Ascending aorta (tissue), 2 donors: ENCODE measurements at regions not wholly inside any gene's neighbourhood (a gene's known extent, or its start where the extent isn't known, plus 50 kb on each side); places are given as distances from the start of the nearest gene placed in this dataset.
A peak's percentile ranks its signal among the peaks of the same experiment; 100 is the strongest.

Source experiments
- DNase-seq, 2 donors: peaks; one replicate each; pipeline ENCODE4 v3.0.0-alpha.2; 2019; ENCODE audit warnings: low spot score in 2 of 2
- H3K27ac ChIP-seq, 2 donors: fragments of 200-600 bp; sonication (generic); one replicate each; pipeline ENCODE4 v1.5.1; 2016 to 2017; ENCODE audit warnings: mild to moderate bottlenecking in 1 of 2
- H3K27me3 ChIP-seq: fragments of 200-600 bp; sonication (generic); one replicate; pipeline ENCODE4 v1.5.1; 2017
- H3K36me3 ChIP-seq, 2 donors: fragments of 200-600 bp; sonication (generic); one replicate each; pipeline ENCODE4 v1.5.1; 2016
- H3K4me1 ChIP-seq, 2 donors: fragments of 200-600 bp; sonication (generic); one replicate each; pipeline ENCODE4 v1.5.1; 2016 to 2017; ENCODE audit warnings: mild to moderate bottlenecking in 1 of 2
- H3K4me3 ChIP-seq, 2 donors: fragments of 200-600 bp; sonication (generic); one replicate each; pipeline ENCODE4 v1.5.1; 2016 to 2017; ENCODE audit warnings: mild to moderate bottlenecking in 1 of 2
- H3K9me3 ChIP-seq, 2 donors: fragments of 200-600 bp; sonication (generic); one replicate each; pipeline ENCODE4 v1.5.1; 2016
- intact Hi-C: fragments of 100-400 bp; cut with DNase I; formaldehyde crosslinking; loops from one replicate; pipeline ENCODE4 v1.15.1; 2023
- TF ChIP-seq, protein P1 (sequence below), 3 experiments: fragments of 200-600 bp in 2 of 3; fragments of 450-650 bp in 1 of 3; sonication (generic) in 2 of 3; IDR thresholded peaks; one replicate each; pipeline ENCODE4 v1.5.1; 2016 to 2019; ENCODE audit warnings: antibody characterized with exemption in 3 of 3, mild to moderate bottlenecking in 1 of 3, moderate library complexity in 1 of 3

- H3K9me3 ChIP-seq, result no peaks in the 10 kb centered on the region
- H3K4me1 ChIP-seq, result no peaks in the 10 kb centered on the region
- H3K27ac ChIP-seq, result no peak overlapping the region
- no peaks in the 10 kb centered on the region for H3K27me3 ChIP-seq
- intact Hi-C loops, result no loop called here
- DNase-seq, result no peak
- TF ChIP-seq, protein P1, sequence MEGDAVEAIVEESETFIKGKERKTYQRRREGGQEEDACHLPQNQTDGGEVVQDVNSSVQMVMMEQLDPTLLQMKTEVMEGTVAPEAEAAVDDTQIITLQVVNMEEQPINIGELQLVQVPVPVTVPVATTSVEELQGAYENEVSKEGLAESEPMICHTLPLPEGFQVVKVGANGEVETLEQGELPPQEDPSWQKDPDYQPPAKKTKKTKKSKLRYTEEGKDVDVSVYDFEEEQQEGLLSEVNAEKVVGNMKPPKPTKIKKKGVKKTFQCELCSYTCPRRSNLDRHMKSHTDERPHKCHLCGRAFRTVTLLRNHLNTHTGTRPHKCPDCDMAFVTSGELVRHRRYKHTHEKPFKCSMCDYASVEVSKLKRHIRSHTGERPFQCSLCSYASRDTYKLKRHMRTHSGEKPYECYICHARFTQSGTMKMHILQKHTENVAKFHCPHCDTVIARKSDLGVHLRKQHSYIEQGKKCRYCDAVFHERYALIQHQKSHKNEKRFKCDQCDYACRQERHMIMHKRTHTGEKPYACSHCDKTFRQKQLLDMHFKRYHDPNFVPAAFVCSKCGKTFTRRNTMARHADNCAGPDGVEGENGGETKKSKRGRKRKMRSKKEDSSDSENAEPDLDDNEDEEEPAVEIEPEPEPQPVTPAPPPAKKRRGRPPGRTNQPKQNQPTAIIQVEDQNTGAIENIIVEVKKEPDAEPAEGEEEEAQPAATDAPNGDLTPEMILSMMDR (IDR thresholded peaks at IDR 0.05), result no peak
- no peak overlapping the region for H3K4me3 ChIP-seq
- H3K36me3 ChIP-seq, result no peaks in the 10 kb centered on the region
Observed at GRCh38 chr9:13513286-13513685, 233.8 kb upstream of the MPDZ start.

GRCh38 chr9:13508681-13509080 lies 229.2 kb upstream of the MPDZ start:
- Histone ChIP-seq H3K27me3 (no peaks in the 10 kb centered on the region), H3K4me1 (no peaks in the 10 kb centered on the region), H3K27ac (peak overlapping the region in 1 of 2 donors; percentile 19), H3K4me3 (no peak overlapping the region), H3K36me3 (no peaks in the 10 kb centered on the region), H3K9me3 (no peaks in the 10 kb centered on the region)
- DNase-seq, result no peak
- TF ChIP-seq, protein P1 (IDR thresholded peaks at IDR 0.05), result no peak
- intact Hi-C loops, result no loop called here

- H3K4me3 ChIP-seq, result no peak overlapping the region
- H3K9me3 ChIP-seq, result no peaks in the 10 kb centered on the region
- no peak for DNase-seq
- TF ChIP-seq, protein P1 (IDR thresholded peaks at IDR 0.05), result no peak
- no peaks in the 10 kb centered on the region for H3K36me3 ChIP-seq
- no peaks in the 10 kb centered on the region for H3K27me3 ChIP-seq
- no peaks in the 10 kb centered on the region for H3K4me1 ChIP-seq
- H3K27ac ChIP-seq, result no peak overlapping the region
- intact Hi-C loops, result no loop called here
Observed at GRCh38 chr9:13508086-13508485, 228.6 kb upstream of the MPDZ start.

GRCh38 chr9:13505797-13506196 lies 226.3 kb upstream of the MPDZ start:
- no peaks in the 10 kb centered on the region for H3K27me3 ChIP-seq
- no peak overlapping the region for H3K27ac ChIP-seq
- H3K9me3 ChIP-seq, result no peaks in the 10 kb centered on the region
- H3K4me3 ChIP-seq, result no peak overlapping the region
- H3K4me1 ChIP-seq, result no peaks in the 10 kb centered on the region
- no peaks in the 10 kb centered on the region for H3K36me3 ChIP-seq
- DNase-seq, result no peak
- intact Hi-C loops, result no loop called here
- TF ChIP-seq, protein P1 (IDR thresholded peaks at IDR 0.05), result no peak

DNA sequence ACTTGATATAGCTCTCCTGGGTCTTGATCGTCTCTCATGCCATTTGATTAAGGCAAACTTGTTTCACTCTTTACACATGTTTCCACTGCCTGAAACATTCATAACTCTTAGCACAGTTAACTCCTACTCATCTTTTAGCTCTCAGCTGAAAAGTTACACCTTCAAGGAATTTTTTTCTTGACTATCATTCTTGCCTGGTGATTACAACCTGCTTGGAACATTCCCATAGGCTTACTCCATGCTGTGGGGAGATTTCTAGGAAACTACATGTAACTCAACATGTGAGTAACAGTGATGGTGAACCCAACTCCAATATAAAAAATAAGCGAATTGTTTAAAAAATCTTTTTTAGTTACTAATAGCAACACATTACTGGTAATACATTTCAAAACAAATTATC lies 224.1 kb upstream of the MPDZ start:
- Histone ChIP-seq H3K27me3 (no peaks in the 10 kb centered on the region), H3K4me1 (no peaks in the 10 kb centered on the region), H3K27ac (no peak overlapping the region), H3K4me3 (no peak overlapping the region), H3K9me3 (no peaks in the 10 kb centered on the region), H3K36me3 (no peaks in the 10 kb centered on the region)
- intact Hi-C loops, result no loop called here
- no peak for DNase-seq
- TF ChIP-seq, protein P1 (IDR thresholded peaks at IDR 0.05), result no peak

GRCh38 chr9:13502484-13502883 lies 223.0 kb upstream of the MPDZ start:
- intact Hi-C loops, result no loop called here

More at GRCh38 chr9:13502484-13502883, 223.0 kb upstream of the MPDZ start:
- no peak for DNase-seq
- no peaks in the 10 kb centered on the region for H3K36me3 ChIP-seq
- TF ChIP-seq, protein P1 (IDR thresholded peaks at IDR 0.05), result no peak
- H3K27me3 ChIP-seq, result no peaks in the 10 kb centered on the region
- no peaks in the 10 kb centered on the region for H3K4me1 ChIP-seq
- H3K9me3 ChIP-seq, result no peaks in the 10 kb centered on the region
- H3K4me3 ChIP-seq, result no peak overlapping the region
- H3K27ac ChIP-seq, result no peak overlapping the region
